Upper lobe of left lung (tissue), 4 donors: ENCODE measurements at regions not wholly inside any gene's neighbourhood (a gene's known extent, or its start where the extent isn't known, plus 50 kb on each side); places are given as distances from the start of the nearest gene placed in this dataset.

Experiments
- CTCF ChIP-seq, 6 experiments: fragments of 450-650 bp in 4 of 6; fragments of 200-600 bp in 2 of 6; sonication (generic) in 2 of 6; IDR thresholded peaks; one replicate each; pipeline ENCODE4 v1.5.1; 2016 to 2019; ENCODE audit warnings: antibody characterized with exemption in 6 of 6
- EP300 ChIP-seq, 4 donors: sonication (generic); formaldehyde crosslinking; IDR thresholded peaks; one replicate each; pipeline ENCODE4 v1.5.1; 2017; ENCODE audit warnings: antibody characterized with exemption in 4 of 4, control low read depth in 2 of 4
- POLR2AphosphoS5 ChIP-seq, 2 donors: sonication (generic); formaldehyde crosslinking; IDR thresholded peaks; one replicate each; pipeline ENCODE4 v1.5.1; 2017; ENCODE audit warnings: antibody characterized with exemption in 2 of 2

GRCh38 chr17:22492331-22492730 lies 800.0 kb downstream of the KCNJ18 start:
- no peak for TF ChIP-seq CTCF (IDR thresholded peaks at IDR 0.05)
- no peak for TF ChIP-seq POLR2AphosphoS5 (IDR thresholded peaks at IDR 0.05)
- no peak for TF ChIP-seq EP300 (IDR thresholded peaks at IDR 0.05)
